GM19324 (cell line): ENCODE measurements at regions not wholly inside any gene's neighbourhood (a gene's known extent, or its start where the extent isn't known, plus 50 kb on each side); places are given as distances from the start of the nearest gene placed in this dataset.
"Not testable (repeated sequence)": the region's sequence is repeated elsewhere in the genome, so short reads cannot be mapped to it uniquely, and the experiment has no call there.

Experiments
- ATAC-seq: cut with Tn5 transposase; IDR thresholded peaks from one replicate; pipeline ENCODE4 v1.9.1; 2021; ENCODE audit warnings: mild to moderate bottlenecking, moderate library complexity; ENCODE audit not compliant: unreplicated experiment, low FRiP score

DNA sequence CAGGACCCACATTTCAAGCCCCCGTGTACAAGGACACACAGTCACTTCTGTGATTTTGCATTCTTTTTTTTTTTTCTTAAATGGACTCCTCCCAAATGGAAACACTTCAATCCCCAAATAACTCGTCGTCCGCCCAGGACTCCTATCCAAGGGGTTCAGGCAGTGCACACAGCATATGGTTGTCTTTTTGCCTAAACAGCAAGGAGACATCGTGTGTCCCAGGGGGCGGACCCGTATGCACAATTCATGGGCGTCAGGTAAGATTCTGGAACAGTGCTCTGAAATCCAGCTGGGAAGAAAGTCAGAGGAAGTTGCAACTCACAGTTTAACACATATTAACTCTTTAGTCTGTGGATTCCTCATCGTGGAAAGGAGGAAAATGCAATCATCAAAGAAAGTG is 231.3 kb downstream of the SHOX start:
- no peak for ATAC-seq

DNA sequence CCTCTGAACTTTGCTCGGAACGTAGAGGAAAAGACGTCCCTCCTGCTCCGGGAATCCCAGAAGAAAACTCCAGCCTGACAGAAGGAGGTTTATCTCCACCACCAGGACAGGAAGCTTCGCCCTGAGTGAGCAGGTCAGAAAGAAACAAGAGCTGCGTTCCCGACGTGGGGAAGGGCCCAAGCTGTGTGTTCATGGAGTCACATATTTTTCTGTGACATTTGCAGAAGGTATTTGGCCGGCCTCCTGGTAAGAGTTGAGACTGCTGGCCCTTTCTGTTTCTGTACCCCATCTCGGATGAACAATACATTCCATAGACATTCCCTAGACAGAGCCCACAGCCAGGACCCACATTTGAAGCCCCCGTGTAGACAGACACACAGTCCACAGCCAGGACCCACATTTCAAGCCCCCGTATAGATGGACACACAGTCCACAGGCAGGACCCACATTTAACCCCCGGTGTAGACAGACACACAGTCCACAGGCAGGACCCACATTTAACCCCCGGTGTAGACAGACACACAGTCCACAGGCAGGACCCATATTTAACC is 230.8 kb downstream of the SHOX start:
- no peak for ATAC-seq

DNA sequence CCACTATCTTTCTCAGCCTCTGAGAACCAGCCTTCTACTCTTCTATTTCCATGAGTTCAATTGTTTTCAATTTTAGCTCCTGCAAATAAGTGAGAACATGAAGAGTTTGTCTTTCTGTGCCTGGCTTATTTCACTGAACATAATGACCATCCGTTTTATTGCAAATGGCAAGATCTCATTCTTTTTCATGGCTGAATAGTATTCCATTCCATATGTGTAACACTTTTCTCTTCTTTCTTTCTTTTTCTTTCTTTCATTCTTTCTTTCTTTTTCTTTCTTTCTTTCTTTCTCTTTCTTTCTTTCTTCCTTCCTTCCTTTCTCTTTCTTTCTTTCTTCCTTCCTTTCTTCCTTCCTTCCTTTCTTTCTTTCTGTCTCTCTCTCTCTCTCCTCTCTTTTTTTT is 228.7 kb downstream of the SHOX start:
- no peak for ATAC-seq

DNA sequence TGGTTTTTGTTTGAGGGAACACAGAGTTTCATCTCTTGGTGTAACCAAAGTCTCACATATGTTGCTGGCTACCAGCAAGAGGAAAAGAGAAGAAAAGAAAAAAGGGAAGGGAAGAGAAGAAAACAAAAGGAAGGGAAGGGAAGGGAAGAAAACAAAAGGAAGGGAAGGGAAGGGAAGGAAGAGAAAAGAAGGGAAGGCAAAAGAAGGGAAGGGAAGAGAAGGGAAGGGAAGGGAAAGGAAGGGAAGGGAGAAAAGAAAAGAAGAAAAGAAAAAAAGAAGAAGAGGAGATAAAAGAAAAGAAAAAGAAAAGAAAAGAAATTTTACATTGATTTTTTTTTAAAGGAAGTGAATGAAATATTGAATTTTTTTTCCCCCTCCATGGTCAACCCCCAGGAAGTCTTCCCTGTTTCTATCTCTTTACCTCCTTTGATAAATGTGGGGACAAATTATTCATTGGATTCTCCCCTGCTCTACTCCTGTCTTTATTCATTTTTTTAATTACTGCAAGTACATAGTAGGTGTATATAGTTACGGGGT is 228.0 kb downstream of the SHOX start:
- no peak for ATAC-seq

DNA sequence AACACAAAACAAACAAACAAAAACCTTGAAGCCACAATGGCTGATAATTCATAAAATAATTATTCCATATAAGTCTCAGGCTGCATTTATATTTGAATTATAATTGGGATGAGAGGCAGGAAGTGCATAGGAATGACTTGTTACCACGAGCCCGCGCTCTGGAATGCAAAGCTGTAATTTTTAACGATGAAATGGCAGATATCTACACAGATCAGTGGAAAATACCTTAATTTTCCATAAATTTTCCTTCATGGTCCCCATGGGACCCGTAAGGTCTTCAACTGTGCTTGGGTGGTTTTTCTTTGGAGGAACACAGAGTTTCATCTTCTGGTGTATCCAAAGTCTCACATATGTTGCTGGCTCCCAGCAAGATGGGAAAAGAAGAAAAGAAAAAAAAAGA is 226.8 kb downstream of the SHOX start:
- ATAC-seq = no peak

DNA sequence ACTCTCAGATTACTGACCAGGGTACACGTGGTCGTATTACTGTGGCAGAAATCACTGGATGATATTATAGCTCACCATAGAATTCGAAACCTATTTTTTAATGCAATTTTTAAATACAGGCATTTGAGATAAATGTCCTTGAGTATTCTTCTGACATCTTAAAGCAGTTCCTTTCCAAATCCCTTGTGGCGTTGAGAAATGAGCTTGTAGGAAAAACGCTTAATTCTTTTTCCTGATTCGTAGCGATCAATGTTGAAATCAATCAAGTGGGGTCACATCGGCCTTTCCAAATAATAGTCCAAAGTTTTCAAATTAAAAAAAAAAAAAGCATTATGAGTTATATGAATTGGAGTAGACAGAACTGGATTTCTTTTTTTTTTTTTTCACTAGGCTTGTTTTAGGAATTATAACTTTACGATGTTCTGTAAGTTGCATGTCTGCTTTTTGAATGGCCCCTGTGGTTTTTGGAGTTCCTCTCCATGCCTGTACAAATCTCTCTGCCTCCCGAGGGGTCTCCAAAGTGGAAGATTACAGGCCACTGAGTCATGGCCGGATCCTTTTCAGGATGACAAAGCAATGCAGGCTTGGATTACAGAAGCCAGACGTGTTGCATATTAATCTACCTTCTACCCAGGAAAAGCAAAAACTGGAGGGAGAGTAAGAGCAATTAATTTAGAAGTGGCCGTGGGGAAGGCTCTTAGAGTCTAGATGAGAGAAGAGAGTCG is 226.1 kb downstream of the SHOX start:
- no peak for ATAC-seq

DNA sequence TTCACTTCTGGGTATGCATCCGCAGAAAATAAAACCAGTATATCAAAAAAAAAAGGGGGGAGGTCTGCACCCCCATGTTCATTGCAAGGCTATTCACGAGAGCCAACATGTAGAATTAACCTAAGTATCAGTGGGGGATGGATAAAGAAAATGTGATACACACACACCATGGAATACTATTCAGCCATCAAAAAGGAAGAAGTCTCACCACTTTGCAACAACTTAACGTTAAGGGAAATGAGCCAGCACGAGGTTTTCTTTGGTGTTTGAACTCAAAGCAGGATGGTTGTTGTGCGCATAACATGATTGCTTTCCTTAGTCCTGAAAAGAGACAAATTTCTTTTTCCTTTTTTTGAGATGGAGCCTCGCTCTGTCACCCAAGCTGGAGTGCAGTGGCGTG is 222.7 kb downstream of the SHOX start:
- ATAC-seq = no peak

DNA sequence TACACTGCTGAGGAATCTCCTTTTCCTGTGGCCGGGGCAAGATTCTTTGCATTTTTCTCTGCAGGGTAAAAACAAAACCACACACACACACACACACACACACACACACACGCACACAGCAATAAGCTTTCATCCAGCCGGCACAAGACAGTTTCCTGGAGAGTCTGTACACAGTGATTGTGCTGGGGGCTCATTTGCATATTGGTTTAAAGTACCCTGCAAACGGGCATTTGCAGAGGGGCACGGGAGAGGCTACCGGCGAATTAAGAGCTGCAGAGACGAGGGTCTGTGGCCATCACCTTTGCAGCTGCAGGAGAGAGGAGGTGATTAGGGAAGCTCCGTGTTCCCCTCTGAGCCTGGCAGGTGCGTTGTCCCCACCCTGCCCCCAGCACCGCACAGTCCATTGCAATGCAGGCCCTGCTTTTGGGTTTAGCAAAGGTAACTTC is 219.9 kb downstream of the SHOX start:
- no peak for ATAC-seq

DNA sequence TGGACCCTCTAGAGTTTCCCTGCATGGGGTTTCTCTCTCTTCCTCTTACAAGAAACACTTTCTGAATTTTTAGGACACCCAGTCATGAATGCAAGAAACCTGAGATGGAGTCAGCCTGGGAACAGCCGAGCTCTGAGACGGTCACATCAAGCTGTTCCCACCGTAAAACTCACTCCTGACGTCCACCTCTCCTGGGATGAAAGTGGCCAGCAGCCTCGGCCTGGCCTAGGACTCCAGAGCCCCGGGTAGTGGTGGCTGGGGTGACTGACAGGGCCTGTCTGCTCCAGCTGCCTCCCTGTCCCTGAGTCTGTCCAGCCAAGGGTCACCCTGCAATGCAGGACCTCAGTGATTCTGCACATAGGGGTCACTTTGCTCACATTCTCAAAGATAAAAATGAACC is 217.8 kb downstream of the SHOX start:
- ATAC-seq = no peak

DNA sequence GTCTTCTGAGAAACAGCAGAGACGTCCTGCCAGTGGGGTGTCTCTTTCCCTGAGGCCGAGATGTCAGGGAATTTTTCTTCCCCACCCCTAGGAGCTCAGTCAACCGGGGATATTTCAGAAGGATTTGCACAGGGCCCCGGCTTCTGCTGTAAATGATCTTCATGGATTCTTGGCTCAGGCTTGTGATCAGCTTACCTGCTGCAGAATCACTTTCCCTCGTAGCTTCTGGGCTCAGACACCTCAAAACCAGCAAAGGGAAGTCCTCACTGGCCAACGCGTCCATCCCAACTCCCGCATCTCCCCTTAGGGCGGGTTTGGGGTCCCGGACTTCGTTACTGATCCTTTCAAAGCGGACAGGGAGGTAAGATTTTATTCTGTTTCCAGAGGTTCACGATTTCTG is 212.7 kb downstream of the SHOX start:
- no peak for ATAC-seq

DNA sequence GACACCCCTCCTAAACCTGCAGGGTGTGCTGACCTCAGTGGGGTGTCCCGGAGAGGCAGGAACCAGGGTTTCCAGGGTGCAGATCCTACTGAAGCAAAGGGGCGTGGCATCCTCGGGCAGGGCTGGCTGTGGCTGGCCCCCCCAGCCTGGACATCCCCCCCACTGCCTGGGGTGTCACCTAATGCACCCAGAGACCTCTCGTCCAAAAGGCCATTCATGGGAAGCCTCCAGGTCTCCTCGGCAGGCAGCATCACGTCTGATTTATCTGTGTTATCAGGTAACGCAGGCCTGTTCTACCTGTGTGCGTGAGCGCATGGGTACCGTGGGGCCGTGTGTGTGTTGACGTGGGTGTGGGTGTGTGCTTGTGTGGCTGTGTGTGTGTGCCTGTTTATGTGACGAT is 210.0 kb downstream of the SHOX start:
- no peak for ATAC-seq

DNA sequence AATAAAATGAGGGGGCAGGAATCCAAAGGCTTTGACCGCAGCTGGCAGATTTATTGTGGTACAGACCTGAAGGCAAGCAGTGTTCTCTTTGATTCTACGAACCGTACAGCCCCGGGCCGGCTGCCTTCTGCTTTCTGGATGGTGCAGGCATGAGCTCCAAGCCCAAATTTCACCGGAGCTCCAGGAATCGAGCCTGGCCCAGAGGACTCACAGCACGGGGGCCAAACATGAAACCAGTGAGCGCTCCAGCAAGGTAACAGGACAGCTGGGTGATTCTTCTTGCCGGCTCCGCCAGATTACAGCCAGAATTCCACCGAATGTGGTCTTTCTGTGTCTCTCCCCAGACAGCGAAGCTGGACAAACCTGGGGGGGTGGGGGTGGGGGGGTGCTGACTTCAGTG is 208.1 kb downstream of the SHOX start:
- ATAC-seq = not testable (repeated sequence)

DNA sequence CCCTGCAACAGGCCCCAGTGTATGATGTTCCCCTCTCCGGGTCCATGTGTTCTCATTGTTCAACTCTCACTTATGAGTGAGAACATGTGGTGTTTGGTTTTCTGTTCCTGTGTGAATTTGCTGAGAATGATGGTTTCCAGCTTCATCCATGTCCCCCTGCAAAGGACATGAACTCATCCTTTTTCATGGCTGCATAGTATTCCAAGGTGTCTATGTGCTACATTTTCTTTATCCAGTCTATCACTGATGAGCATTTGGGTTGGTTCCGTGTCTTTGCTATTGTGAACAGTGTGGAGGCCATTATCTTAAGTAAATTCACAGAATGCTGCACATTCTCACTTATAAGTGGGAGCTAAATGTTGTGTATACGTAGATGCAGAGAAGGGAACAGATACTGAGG is 205.3 kb downstream of the SHOX start:
- ATAC-seq = not testable (repeated sequence)

DNA sequence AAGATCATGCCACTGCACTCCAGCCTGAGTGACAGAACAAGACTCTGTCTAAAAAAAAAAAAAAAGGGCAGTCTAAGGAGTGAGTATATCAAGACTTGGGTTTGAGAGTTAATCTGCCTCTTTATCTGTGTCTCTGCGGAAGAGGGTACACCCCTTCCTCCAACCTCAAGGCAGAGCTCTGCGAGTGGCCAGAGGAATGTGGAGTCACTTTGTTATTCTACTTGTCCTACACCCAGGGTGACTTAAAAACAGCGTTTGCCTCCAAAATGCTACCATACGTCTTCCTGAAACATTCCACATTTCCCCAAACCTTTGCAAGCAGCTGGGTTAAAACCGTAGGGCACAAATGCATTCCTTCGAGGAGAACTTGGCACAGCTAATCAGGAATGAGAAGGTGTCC is 199.9 kb downstream of the SHOX start:
- ATAC-seq = no peak

DNA sequence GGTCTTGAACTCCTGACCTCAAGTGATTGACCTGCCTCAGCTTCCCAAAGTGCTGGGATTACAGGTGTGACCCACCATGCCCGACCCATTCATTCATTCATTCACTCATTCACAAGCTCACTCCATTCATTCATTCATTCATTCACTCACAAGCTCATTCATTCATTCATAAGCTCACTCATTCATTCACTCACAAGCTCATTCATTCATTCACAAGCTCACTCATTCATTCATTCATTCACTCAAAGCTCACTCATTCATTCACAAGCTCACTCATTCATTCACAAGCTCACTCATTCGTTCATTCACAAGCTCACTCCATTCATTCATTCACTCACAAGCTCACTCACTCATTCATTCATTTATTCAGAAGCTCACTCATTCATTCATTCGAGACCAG is 198.6 kb downstream of the SHOX start:
- ATAC-seq = no peak

DNA sequence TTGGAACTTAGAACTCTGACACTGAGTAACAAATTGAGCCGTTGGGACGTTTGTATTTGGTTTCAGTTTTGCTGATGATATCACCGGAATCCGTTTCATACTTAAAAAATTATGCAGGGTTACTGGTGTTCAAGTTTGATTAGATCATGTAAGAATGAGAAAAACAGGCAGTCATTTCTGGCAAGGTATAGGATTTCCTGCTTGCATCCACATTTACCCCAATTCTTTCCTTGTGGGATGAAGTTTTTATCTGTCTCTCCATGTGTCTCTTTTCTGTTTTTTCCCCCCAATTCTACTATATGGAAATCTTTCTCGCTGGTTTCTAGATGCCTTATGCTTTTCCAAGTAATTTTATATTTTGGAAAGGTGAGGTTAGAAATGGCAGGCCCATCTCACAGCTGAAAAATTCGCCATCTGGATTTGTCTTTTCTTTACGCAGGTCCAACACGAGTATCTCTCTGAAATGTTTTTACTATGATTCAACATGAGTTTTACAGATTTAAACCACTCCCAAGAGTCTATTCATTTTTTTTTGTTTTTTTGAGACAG is 197.9 kb downstream of the SHOX start:
- no peak for ATAC-seq

DNA sequence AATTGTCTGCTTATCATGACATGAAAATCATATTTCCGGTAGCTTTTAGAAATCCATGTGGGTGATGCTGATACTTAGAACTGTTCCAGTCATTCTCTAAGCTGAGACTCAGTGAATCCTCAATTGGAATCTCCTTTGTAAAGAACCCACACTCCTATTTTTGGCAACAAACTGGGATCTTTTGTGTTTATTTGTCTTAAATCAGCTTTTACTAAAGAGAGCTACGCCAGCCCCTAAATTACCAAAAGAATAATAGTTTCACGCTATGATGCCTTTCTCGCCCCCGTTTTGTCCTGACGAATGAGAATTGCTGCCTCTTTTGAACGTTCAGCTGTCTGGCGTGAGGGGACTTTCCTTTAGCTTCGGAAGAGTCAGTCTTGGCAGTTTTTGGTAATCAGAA is 195.9 kb downstream of the SHOX start:
- no peak for ATAC-seq

DNA sequence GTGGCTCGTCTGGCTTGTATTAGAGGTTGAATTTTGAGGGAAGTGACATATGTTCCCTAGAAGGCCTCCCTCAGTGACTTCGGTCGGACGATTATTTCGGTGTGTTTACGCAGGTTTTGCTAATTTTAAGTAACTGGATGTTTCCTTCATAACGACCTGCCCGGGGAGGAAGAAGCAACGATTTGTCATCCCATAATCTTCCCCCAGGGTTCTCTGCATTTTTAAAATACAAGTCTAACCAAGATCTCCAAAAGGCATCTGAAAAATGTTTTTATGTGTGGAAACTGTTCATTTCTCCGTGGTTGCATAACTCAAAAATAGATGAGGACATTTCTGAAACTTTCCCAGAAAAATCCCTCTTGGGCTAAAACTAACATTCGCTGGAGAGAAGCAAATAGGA is 195.4 kb downstream of the SHOX start:
- ATAC-seq = no peak

DNA sequence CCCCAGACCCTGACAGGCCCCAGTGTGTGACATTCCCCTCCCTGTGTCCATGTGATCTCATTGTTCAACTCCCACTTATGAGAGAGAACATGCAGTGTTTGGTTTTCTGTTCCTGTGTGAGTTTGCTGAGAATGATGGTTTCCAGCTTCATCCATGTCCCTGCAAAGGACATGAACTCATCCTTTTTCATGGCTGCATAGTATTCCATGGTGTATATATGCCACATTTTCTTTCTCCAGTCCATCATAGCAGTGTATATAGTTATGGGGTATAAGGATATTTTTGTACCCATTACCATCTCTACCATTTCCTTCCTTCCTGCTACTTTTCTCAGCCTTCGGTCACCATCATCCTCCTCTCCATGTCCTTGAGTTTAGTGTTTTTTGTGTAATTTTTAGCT is 192.5 kb downstream of the SHOX start:
- ATAC-seq = not testable (repeated sequence)

DNA sequence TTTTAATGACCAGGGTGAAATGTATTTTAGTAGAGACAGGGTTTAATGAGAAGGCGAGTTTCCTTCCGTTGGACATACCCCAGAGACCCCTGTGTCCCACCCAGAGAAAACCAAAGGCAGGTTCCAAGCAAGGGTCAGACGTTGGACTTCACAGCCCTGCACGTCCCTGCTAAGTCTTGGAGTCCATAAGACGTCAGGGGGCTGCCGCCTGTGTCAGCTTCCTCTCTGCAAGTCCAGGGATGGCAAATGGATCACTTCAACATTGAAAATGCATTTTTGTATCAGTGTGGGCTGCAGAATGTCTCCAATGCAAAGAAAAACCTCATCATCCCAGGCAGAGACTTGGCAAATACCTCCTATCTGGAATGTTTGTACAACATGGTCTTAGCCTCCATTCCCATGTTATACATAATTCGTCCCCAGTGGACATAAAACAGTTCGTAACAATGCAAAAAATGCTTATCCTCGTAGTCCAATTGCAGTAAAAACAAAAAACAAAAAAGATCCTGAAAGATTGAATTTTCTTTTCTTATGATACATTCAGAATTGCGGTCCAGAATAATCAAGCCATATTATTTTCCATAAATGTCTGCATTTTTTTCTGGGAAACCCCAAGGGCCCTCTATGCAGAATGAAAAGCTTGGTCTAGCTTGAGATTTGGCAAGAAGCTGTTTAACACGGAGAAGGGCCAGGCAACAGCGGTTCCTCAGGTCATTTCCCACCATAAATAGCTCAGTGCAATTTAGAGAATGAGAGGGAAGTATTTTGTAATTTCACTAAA is 190.9 kb downstream of the SHOX start:
- ATAC-seq = no peak

DNA sequence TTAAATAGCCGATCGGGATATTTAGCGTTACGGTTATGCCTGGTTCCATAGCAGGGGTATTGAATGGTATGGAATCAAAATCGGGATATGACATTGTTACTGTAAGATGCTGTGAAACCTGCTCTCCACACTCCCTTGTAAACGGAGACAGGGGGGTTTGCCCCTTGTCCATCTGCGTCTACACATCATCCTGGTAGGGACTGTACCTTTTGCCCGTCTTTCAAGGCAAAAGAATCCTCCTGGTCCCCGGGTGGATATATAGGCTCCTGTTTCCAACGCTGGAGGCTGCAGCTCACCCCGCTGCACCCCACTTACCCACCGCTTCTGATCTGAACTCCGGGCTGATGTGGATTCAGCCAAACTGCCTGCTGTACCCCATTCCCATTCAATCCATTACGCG is 189.1 kb downstream of the SHOX start:
- no peak for ATAC-seq
